Ishikawa (cell line): ENCODE measurements at regions not wholly inside any gene's neighbourhood (a gene's known extent, or its start where the extent isn't known, plus 50 kb on each side); places are given as distances from the start of the nearest gene placed in this dataset.

Source experiments
- CEBPB ChIP-seq: IDR thresholded peaks from 2 replicates; pipeline ENCODE4 v1.6.1; 2012
- CREB1 ChIP-seq: IDR thresholded peaks from 2 replicates; pipeline ENCODE4 v1.6.1; 2012; ENCODE audit warnings: low read depth
- EGR1 ChIP-seq: IDR thresholded peaks from 2 replicates; pipeline ENCODE4 v1.6.1; 2012
- EP300 ChIP-seq: IDR thresholded peaks from 2 replicates; pipeline ENCODE4 v1.6.1; 2012; ENCODE audit warnings: borderline replicate concordance
- FOXM1 ChIP-seq: IDR thresholded peaks from 2 replicates; pipeline ENCODE4 v1.6.1; 2012; ENCODE audit warnings: low read depth, borderline replicate concordance
- NFIC ChIP-seq: IDR thresholded peaks from 2 replicates; pipeline ENCODE4 v1.6.1; 2012
- RAD21 ChIP-seq: IDR thresholded peaks from 2 replicates; pipeline ENCODE4 v1.6.1; 2012; ENCODE audit warnings: low read depth
- TAF1 ChIP-seq: IDR thresholded peaks from 2 replicates; pipeline ENCODE4 v1.6.1; 2012; ENCODE audit warnings: low read depth, mild to moderate bottlenecking
- TCF12 ChIP-seq: IDR thresholded peaks from 2 replicates; pipeline ENCODE4 v1.6.1; 2012; ENCODE audit warnings: low read depth
- TEAD4 ChIP-seq: IDR thresholded peaks from 2 replicates; pipeline ENCODE4 v1.6.1; 2012
- YY1 ChIP-seq: IDR thresholded peaks from 2 replicates; pipeline ENCODE4 v1.6.1; 2012; ENCODE audit warnings: low read depth
- ZBTB7A ChIP-seq: IDR thresholded peaks from 2 replicates; pipeline ENCODE4 v1.6.1; 2012; ENCODE audit warnings: low read depth
- TF ChIP-seq, protein P1 (sequence below): IDR thresholded peaks from 2 replicates; pipeline ENCODE4 v1.6.1; 2012
- TF ChIP-seq, protein P2 (sequence below): IDR thresholded peaks from 2 replicates; pipeline ENCODE4 v1.6.1; 2012; ENCODE audit warnings: low read depth, mild to moderate bottlenecking
- TF ChIP-seq, protein P3 (sequence below): IDR thresholded peaks from 2 replicates; pipeline ENCODE4 v1.6.1; 2012

DNA sequence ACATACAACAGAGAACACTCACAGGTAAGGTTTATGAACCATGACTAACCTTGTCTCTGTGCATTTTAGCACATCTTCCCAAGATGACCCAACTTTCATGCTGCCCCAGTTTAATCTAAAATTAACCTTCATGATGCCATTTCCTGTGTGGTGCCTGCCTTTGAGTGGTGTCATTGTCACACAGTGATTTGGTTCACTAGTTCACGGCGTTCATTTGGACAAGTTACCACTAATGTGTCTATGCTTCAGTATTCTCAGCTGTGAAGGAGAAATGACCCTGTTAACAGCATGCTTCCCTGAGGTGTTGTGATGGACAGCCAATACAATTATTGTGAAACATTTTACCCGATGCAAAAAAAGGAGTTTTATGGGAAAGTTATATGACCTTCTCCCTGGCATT lies 693.1 kb downstream of the RWDD3 start:
- no peak for TF ChIP-seq CREB1
- TF ChIP-seq TEAD4: no peak
- TF ChIP-seq NFIC: no peak
- TF ChIP-seq, protein P1, sequence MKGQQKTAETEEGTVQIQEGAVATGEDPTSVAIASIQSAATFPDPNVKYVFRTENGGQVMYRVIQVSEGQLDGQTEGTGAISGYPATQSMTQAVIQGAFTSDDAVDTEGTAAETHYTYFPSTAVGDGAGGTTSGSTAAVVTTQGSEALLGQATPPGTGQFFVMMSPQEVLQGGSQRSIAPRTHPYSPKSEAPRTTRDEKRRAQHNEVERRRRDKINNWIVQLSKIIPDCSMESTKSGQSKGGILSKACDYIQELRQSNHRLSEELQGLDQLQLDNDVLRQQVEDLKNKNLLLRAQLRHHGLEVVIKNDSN: no peak
- TF ChIP-seq EP300: no peak
- no peak for TF ChIP-seq ZBTB7A

DNA sequence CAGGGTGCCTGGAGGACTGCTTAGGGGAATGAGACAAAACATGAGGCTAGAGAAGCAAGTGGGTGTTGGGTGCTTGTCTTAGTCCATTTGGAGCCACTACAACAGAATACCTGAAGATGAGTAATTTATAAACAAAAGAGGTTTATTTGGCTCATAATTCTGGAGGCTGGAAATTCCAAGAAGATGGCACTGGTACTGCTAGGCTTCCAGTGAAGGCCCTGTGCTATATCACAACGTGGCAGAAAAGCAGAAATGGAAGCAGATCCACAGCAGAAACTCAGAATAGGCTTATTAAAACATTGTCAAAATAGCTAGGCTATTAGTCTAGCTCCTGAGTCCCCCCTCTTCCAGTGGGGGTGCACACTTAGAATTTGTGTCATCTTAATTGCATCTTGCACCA lies 701.7 kb downstream of the RWDD3 start:
- TF ChIP-seq YY1: no peak
- TF ChIP-seq CEBPB: no peak

DNA sequence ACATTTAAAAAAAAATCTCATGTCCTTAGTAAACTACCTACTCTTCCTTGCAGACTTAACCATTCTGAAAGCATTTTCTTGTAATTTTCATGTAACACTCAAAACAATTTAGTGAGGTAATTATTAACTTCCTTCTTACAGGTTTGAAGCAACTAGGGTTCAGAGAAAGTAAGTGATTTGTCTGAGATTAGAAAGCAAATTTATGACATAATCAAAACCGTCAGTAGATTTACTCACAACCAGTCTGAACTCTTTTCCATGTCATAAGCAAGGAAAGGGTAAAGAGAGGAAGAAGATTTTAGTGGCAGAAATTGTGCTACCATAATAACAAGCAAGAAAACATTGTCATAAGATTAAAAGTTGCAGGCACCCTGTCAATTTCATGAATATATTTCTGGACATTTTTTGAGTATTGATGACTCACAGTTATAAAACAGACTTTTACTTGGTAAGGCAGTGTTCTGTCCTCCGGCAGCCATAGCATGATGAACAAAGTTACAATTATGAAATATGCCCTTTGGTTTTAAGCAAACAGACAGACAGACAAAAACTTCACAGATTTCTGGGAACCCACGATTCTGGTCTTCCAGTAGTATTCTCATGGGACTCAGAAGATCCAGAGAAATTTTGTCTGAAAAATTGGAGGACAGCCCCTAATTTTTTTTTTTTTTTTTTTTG lies 707.2 kb downstream of the RWDD3 start:
- TF ChIP-seq FOXM1: no peak
- no peak for TF ChIP-seq NFIC
- TF ChIP-seq TCF12: no peak
- TF ChIP-seq, protein P2, sequence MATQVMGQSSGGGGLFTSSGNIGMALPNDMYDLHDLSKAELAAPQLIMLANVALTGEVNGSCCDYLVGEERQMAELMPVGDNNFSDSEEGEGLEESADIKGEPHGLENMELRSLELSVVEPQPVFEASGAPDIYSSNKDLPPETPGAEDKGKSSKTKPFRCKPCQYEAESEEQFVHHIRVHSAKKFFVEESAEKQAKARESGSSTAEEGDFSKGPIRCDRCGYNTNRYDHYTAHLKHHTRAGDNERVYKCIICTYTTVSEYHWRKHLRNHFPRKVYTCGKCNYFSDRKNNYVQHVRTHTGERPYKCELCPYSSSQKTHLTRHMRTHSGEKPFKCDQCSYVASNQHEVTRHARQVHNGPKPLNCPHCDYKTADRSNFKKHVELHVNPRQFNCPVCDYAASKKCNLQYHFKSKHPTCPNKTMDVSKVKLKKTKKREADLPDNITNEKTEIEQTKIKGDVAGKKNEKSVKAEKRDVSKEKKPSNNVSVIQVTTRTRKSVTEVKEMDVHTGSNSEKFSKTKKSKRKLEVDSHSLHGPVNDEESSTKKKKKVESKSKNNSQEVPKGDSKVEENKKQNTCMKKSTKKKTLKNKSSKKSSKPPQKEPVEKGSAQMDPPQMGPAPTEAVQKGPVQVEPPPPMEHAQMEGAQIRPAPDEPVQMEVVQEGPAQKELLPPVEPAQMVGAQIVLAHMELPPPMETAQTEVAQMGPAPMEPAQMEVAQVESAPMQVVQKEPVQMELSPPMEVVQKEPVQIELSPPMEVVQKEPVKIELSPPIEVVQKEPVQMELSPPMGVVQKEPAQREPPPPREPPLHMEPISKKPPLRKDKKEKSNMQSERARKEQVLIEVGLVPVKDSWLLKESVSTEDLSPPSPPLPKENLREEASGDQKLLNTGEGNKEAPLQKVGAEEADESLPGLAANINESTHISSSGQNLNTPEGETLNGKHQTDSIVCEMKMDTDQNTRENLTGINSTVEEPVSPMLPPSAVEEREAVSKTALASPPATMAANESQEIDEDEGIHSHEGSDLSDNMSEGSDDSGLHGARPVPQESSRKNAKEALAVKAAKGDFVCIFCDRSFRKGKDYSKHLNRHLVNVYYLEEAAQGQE: no peak
- no peak for TF ChIP-seq EGR1

DNA sequence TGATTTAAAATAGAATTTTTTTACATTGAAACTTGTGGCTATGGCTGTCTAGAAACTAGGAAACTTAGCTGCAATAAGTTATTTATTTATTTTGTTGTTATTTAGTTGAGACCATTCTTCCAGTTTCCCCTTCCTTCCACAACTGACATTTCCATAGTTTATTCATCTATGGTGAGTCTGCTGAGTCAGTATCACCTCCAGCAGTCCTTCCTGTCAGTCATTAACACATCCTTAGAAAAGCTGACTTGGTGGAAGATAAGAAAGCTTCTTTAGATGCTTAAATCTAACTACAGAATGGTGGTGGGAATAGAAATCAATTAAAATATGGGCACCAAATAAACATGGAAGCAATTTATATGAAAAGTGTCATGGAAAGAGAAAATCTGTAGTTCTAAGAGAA lies 714.0 kb downstream of the RWDD3 start:
- no peak for TF ChIP-seq FOXM1
- TF ChIP-seq TEAD4: no peak
- no peak for TF ChIP-seq RAD21
- TF ChIP-seq EP300: no peak
- no peak for TF ChIP-seq ZBTB7A
- TF ChIP-seq, protein P1: no peak
- TF ChIP-seq NFIC: no peak
- no peak for TF ChIP-seq TCF12
- no peak for TF ChIP-seq CREB1
- TF ChIP-seq CEBPB: no peak
- TF ChIP-seq EGR1: no peak
- TF ChIP-seq YY1: no peak
- TF ChIP-seq TAF1: no peak
- TF ChIP-seq, protein P3, sequence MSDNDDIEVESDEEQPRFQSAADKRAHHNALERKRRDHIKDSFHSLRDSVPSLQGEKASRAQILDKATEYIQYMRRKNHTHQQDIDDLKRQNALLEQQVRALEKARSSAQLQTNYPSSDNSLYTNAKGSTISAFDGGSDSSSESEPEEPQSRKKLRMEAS: no peak
- TF ChIP-seq, protein P2: no peak

DNA sequence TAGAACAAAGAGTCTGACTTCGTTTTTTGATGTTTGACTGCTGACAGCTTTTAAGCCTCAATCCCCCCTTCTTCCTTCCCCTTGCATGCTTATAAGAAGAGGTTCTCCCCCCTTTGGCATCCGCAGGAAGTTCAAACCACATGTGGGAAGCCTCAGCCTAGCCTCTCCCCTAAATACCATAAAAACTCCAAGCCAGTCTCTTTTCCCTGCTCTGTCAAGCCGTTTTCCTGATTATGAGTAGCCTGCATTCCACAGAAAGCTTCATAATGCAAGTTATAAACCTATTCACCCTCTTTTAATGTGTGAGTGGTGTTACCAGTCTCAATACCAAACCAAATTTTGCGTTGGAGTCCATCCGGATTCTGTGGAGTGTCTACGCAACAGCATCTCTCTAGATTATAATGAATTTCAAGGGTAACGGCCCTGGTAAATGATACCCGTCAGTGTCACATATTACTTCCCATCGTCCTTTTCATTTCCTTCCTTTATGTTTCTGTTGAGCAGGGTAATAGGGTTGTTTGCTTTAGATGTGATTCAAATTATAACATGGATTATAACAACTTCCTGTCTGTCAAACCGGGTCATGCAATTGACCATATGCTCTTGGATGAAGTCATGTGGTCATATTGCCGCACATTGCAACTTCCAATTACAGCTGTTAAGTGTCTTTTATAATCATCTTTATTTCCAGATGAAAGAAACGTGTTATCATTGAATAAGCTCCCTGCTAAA lies 717.5 kb downstream of the RWDD3 start:
- TF ChIP-seq EP300 (no peak), EGR1 (no peak), CREB1 (no peak), YY1 (no peak), RAD21 (no peak), TAF1 (no peak), TCF12 (no peak), ZBTB7A (no peak), FOXM1 (no peak), NFIC (no peak), CEBPB (no peak), TEAD4 (no peak)
- TF ChIP-seq, protein P3: no peak
- TF ChIP-seq, protein P1: no peak
- TF ChIP-seq, protein P2: no peak
